ENCODE measurements at regions not wholly inside any gene's neighbourhood (a gene's known extent, or its start where the extent isn't known, plus 50 kb on each side); places are given as distances from the start of the nearest gene placed in this dataset.
"Not testable (repeated sequence)": the region's sequence is repeated elsewhere in the genome, so short reads cannot be mapped to it uniquely, and the experiment has no call there.

- H3K4me3 ChIP-seq (ENCODE audit: low read depth, low read length): no peak overlapping the region
- no peak for DNase-seq (ENCODE audit: low read depth, low spot score)
- in situ Hi-C loops (cut with HindIII; ENCODE audit: low sequenced_read_pairs): no loop called here
- TF ChIP-seq CTCF (IDR thresholded peaks at IDR 0.05; ENCODE audit: low read depth, low read length): no peak
Measured at GRCh38 chrX:916230-916599, 285.6 kb downstream of the SHOX start.

- in situ Hi-C loops (cut with HindIII; ENCODE audit: low sequenced_read_pairs): no loop called here
- H3K4me3 ChIP-seq (ENCODE audit: low read depth, low read length): no peak overlapping the region
- no peak for TF ChIP-seq CTCF (IDR thresholded peaks at IDR 0.05; ENCODE audit: low read depth, low read length)
- no peak for DNase-seq (ENCODE audit: low read depth, low spot score)
Measured at GRCh38 chrX:915427-916229, 285.0 kb downstream of the SHOX start.

- in situ Hi-C loops (cut with HindIII; ENCODE audit: low sequenced_read_pairs): no loop called here
- no peak for DNase-seq (ENCODE audit: low read depth, low spot score)
- H3K4me3 ChIP-seq (ENCODE audit: low read depth, low read length): no peak overlapping the region
- no peak for TF ChIP-seq CTCF (IDR thresholded peaks at IDR 0.05; ENCODE audit: low read depth, low read length)
Measured at GRCh38 chrX:914206-914605, 283.6 kb downstream of the SHOX start.

- DNase-seq (ENCODE audit: low read depth, low spot score): no peak
- in situ Hi-C loops (cut with HindIII; ENCODE audit: low sequenced_read_pairs): no loop called here
- no peak overlapping the region for H3K4me3 ChIP-seq (ENCODE audit: low read depth, low read length)
- no peak for TF ChIP-seq CTCF (IDR thresholded peaks at IDR 0.05; ENCODE audit: low read depth, low read length)
Measured at GRCh38 chrX:912677-913076, 282.1 kb downstream of the SHOX start.

GRCh38 chrX:909068-909467 is 278.5 kb downstream of the SHOX start:
- in situ Hi-C loops (cut with HindIII; ENCODE audit: low sequenced_read_pairs); DNase-seq (ENCODE audit: low read depth, low spot score): not testable (repeated sequence)

GRCh38 chrX:906586-906985 is 276.0 kb downstream of the SHOX start:
- no peak for DNase-seq (ENCODE audit: low read depth, low spot score)
- in situ Hi-C loops (cut with HindIII; ENCODE audit: low sequenced_read_pairs): no loop called here
- TF ChIP-seq CTCF (IDR thresholded peaks at IDR 0.05; ENCODE audit: low read depth, low read length): no peak
- no peak overlapping the region for H3K4me3 ChIP-seq (ENCODE audit: low read depth, low read length)

More at GRCh38 chrX:909068-909467, 278.5 kb downstream of the SHOX start:
- H3K4me3 ChIP-seq (ENCODE audit: low read depth, low read length): not testable (repeated sequence)

GRCh38 chrX:905848-906566 is 275.4 kb downstream of the SHOX start:
- in situ Hi-C loops (cut with HindIII; ENCODE audit: low sequenced_read_pairs): no loop called here
- no peak overlapping the region for H3K4me3 ChIP-seq (ENCODE audit: low read depth, low read length)
- no peak for TF ChIP-seq CTCF (IDR thresholded peaks at IDR 0.05; ENCODE audit: low read depth, low read length)
- DNase-seq (ENCODE audit: low read depth, low spot score): no peak

Measured in astrocyte of the spinal cord (primary cell).